GM18511 (cell line): ENCODE measurements at regions not wholly inside any gene's neighbourhood (a gene's known extent, or its start where the extent isn't known, plus 50 kb on each side); places are given as distances from the start of the nearest gene placed in this dataset.
"Not testable (repeated sequence)": the region's sequence is repeated elsewhere in the genome, so short reads cannot be mapped to it uniquely, and the experiment has no call there.

ENCODE experiments used
- ATAC-seq: cut with Tn5 transposase; IDR thresholded peaks from one replicate; pipeline ENCODE4 v1.9.1; 2021; ENCODE audit warnings: mild to moderate bottlenecking, moderate library complexity; ENCODE audit not compliant: unreplicated experiment

- no peak for ATAC-seq
Observed at GRCh38 chr2:67075056-67075455, 322.1 kb upstream of the ETAA1 start.

- no peak for ATAC-seq
Observed at GRCh38 chr2:67075530-67076238, 321.4 kb upstream of the ETAA1 start.

- no peak for ATAC-seq
Observed at GRCh38 chr2:67076239-67076624, 320.9 kb upstream of the ETAA1 start.

GRCh38 chr2:67079729-67080128 is 317.4 kb upstream of the ETAA1 start:
- no peak for ATAC-seq

- no peak for ATAC-seq
Observed at GRCh38 chr2:67082813-67083212, 314.3 kb upstream of the ETAA1 start.

- ATAC-seq: no peak
Observed at GRCh38 chr2:67083951-67084350, 313.2 kb upstream of the ETAA1 start.

- ATAC-seq: no peak
Observed at GRCh38 chr2:67085146-67085545, 312.0 kb upstream of the ETAA1 start.

- ATAC-seq: no peak
Observed at GRCh38 chr2:67091681-67092080, 305.5 kb upstream of the ETAA1 start.

- ATAC-seq: no peak
Observed at GRCh38 chr2:67095121-67095520, 302.0 kb upstream of the ETAA1 start.

GRCh38 chr2:67096886-67097285 is 300.2 kb upstream of the ETAA1 start:
- no peak for ATAC-seq

GRCh38 chr2:67103157-67103556 is 294.0 kb upstream of the ETAA1 start:
- no peak for ATAC-seq

GRCh38 chr2:67108231-67108630 is 288.9 kb upstream of the ETAA1 start:
- ATAC-seq: no peak

GRCh38 chr2:67124531-67124930 is 272.6 kb upstream of the ETAA1 start:
- no peak for ATAC-seq

- ATAC-seq: no peak
Observed at GRCh38 chr2:67130531-67131256, 266.4 kb upstream of the ETAA1 start.

- no peak for ATAC-seq
Observed at GRCh38 chr2:67131257-67131609, 265.9 kb upstream of the ETAA1 start.

GRCh38 chr2:67132441-67132940 is 264.6 kb upstream of the ETAA1 start:
- not testable (repeated sequence) for ATAC-seq

GRCh38 chr2:67135208-67135607 is 261.9 kb upstream of the ETAA1 start:
- ATAC-seq: no peak

GRCh38 chr2:67137699-67138098 is 259.4 kb upstream of the ETAA1 start:
- no peak for ATAC-seq

GRCh38 chr2:67142071-67142470 is 255.1 kb upstream of the ETAA1 start:
- ATAC-seq: no peak

GRCh38 chr2:67142741-67143140 is 254.4 kb upstream of the ETAA1 start:
- ATAC-seq: no peak

GRCh38 chr2:67145851-67146250 is 251.3 kb upstream of the ETAA1 start:
- no peak for ATAC-seq

- ATAC-seq: no peak
Observed at GRCh38 chr2:67156796-67157195, 240.3 kb upstream of the ETAA1 start.
